ENCODE measurements at regions not wholly inside any gene's neighbourhood (a gene's known extent, or its start where the extent isn't known, plus 50 kb on each side); places are given as distances from the start of the nearest gene placed in this dataset.

DNA sequence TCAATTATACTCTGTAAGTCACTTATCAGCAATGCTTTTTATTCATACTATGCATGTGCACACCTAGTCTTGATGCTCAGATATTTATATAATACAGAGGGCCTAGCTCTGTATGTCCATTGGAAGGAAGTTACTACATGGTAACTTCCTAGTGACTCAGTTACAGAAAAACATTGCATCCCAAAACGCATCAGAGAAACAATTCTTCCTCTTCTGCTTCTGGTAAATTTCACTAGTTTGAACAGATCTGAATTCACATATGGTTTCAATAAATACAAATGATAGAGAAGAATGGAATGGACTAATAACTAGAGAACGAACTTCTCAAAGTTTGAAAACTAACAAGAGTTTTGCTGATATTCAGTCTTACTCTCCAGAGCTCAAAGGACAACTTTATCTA is 811.3 kb upstream of the ADGRL2 start:
- CTCF ChIA-PET = no interaction called here
- POLR2A ChIA-PET = no interaction called here

DNA sequence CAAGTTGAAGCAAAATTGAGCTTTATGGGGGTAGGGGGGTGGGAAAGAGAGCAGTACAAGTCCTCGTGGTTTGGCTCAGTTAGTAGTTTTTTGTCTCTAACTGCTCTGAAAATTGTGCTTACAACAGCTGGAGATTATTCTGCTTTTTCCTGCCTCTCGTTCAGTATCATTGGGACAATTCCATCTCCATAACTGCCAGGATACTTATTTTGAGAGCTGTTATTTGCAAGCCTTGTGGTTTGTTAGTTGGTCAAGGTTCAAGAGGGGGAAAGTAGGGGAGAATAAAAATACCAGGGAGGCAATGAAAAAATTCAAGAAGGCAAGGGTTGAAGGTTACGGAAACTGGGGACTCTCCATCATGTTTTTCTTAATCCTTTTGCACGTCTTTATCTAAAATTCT is 811.8 kb upstream of the ADGRL2 start:
- POLR2A ChIA-PET = no interaction called here
- CTCF ChIA-PET = no interaction called here

DNA sequence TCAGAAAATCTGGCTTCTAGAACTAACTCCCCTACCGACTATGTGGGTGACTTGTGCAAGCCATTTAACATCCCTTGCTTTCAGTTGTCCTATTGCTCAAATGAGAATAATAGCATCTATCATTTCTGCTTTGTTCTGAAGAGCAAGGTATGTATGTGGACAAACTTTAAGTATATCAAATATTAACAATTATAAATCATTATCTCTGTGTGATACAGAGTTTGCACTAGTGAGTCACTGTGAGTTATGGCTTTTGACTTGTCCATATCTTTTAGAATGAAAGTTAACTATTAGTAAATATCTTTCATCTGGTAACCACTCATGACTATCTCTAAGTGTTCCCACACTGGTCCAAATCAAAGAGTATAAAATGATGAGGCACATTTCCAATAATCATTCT is 812.9 kb upstream of the ADGRL2 start:
- CTCF ChIA-PET = no interaction called here
- POLR2A ChIA-PET = no interaction called here

DNA sequence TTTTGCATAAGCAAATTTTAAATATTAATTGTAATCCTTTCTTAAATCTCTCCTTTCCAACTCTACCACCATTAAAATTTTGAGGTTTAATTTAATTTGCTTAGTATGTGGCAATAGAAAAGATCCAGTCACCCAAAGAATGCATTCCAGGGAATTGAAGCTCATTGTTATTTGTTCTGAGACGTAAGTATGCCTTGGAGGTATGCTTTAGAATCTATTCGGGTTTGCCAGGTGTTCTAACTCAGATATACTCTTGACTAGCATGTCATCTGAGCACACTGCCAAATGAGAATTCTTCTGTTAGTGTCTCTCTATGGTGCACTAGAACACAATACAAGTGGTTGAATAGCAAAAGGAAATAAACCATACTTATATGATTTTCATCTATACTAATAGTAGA is 813.6 kb upstream of the ADGRL2 start:
- ChIA-PET CTCF (no interaction called here), POLR2A (no interaction called here)

DNA sequence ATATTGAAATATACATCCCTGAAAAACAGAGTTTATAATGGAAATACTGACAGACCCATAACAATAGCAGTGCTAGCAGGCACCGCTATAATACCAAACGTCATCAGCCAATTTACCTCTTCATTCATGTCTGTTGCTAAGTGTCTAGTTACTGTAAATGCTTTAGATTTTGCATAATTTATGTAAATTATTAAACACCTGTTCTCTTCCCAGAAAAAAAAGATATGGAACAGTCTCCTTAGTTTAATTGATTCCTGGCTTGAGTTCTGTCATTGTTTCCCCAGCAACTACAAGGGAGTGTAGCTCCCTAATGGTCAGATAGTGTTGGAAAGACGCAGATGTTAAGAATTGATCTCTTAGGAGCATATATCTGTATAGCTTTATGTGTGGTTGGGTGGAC is 817.9 kb upstream of the ADGRL2 start:
- POLR2A ChIA-PET = no interaction called here

DNA sequence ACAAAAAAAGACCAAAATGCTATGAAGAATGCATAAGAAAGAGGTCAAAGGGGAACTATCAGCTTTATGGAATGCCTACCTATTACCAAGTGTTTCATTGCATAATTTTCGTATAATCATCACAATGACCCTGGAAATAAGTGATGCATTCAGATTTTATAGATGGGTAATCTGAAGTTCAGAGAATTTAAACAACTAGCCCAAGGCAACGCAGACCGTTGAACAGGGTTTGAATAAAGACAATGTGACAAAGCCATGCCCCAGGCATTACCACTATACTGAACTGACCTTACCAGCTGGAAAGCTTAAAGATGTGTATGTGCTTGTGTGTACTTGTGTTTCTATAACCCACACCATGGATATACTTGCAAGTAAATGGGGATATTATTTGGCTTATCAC is 827.6 kb upstream of the ADGRL2 start:
- CTCF ChIA-PET = no interaction called here
- POLR2A ChIA-PET = no interaction called here

More for the DNA sequence above, 817.9 kb upstream of the ADGRL2 start:
- CTCF ChIA-PET = no interaction called here

DNA sequence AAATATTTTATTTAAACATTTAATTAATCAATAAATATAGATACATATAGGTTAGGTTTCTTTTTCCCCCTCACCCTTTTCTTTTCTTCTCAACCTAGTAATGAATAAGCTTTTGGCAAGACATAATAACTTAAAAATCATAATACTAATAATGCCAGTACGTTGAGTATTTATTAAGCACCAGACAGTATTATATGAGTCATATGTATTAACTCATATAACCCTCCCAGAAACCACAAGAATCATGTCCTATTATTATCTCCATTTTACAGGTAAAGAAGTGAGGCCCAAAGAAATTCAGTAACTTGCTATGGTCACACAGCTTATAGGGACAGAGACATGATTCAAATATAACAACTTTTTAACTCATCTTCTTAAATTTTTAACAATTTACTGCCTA is 834.5 kb upstream of the ADGRL2 start:
- ChIA-PET CTCF (no interaction called here), POLR2A (no interaction called here)

DNA sequence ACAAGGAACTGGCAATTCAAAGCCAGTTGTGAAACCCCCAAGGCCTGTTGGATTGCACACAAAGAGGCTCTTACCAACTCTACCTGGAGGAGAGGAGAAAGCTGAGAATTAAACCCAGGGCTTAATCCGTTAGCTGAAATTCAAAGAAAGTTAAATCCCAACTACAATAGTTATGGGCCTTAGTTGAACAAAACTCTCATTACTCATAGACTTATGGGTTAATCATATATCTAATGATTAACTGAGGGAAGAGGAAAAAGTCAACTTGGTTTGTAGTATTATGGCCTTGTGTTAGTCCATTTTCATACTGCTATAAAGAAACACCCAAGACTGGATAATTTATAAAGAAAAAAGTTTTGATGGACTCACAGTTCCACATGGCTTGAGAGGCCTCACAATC is 838.2 kb upstream of the ADGRL2 start:
- POLR2A ChIA-PET = no interaction called here
- CTCF ChIA-PET = no interaction called here

DNA sequence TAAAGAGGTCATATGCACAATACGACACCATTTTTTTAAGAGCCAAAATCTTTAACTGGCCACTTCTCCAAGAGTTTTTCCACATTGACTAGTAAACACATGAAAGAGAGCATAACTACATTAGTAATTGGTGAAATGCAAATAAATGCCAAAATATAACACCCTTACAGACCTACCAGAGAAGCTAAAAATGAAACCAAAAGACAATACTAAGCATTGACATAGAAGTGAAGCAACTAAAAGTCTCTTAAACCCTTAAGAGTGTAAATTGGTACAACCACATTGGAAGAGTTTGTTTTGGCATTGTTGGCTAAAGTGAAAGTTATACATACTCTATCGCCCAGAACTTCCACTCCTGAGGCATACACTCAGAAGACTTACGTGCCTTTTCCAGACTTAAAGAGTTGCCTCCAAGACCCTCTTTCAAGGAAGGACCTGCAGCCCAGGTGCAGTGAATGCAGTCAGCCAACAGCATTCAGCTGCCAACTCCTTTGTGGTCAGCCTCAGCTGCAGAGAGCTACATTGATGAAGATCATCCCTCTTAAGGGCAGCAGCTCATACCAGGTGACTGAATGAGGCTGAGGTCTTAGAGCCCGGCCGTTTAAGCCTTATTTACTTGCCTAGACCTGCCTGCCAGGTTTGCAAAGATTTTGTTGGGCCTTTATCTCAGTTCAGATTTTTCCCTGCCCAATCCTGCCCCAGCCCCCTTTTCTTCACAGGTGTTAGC is 839.1 kb upstream of the ADGRL2 start:
- CTCF ChIA-PET = no interaction called here
- POLR2A ChIA-PET = no interaction called here

DNA sequence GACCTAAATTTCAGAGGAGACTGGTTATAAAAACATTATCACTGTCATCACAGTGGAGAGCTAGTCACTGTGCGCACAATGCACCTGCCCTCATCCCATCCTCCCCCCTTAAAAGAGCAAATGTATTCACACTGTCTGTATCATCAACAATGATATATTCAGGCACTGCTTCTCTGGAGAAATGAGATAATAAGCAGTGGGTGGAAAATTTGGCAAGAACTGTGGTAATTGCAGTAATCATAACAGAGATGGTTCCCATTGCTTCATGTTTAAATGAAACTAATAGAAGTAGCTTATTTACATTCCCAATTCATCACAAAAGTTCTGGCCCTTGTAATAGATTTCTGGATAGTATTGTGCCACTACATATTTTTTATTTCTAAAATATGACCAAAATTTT is 867.4 kb upstream of the ADGRL2 start:
- ChIA-PET POLR2A (no interaction called here), CTCF (no interaction called here)

DNA sequence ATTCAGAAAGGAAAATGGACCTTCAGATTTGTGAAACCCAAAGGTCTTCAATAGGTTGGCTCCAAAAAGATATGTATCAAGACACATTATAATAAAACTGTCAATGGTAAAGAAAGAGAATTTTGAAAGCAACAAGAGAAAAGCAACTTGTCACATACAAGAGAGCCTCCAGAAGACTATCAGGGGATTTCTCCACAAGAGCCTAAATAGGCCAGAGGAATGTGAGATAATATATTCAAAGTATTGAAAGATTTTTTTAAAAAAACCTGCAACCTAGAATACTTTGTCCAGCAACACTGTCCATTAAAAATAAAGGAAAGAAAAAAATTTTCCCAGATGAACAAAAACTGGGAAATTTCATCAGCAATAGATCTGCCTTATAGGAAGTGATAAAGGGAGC is 869.6 kb upstream of the ADGRL2 start:
- POLR2A ChIA-PET = no interaction called here
- CTCF ChIA-PET = no interaction called here

DNA sequence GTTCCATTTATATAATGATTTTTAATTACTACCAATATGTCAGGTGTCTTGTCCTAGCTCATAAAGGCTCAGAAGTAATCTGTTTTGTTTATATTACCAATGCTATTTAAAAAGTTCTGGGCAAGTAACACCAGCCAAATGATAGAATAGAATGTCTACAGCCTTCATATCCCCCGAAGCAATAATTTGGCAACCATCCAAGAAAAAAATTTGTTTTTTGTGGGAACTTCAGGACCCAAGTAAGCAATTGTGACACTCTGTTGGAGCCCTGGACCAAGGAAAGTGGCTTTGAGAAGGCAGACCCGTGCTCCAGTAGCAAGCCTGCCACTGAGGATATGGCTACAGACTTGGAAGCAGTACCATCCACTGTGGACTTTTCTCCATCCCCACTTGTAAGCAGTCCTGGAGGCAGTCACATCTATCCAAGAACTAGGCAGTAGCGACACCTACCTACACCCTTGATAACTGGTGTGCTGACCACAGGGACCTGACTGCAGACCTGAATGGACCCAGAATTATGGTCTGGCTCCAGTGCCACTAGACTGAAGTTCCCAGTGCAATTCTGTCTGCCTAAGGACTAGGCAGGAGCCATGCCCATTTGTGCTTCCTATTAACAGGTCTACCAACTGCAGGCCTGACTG is 870.7 kb upstream of the ADGRL2 start:
- ChIA-PET CTCF (no interaction called here), POLR2A (no interaction called here)

DNA sequence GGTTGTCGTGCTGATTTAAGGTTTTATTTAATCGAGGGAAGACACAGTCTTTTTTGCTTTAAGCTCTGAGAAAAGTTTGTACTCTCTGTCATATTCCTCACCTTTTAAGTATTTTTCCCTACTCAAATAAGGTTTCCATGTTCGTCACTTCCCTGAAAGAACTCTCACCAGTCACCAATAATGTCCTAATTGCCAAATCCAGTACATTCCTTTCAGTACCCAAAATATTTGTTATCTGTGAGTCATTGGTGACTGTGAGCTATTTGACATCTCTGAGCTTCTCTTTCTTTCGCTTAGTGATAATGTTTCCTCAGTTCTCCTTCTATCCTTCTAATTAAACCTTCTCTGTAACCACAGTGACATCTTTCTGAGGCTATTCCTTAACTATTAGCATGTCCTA is 874.2 kb upstream of the ADGRL2 start:
- POLR2A ChIA-PET = no interaction called here
- CTCF ChIA-PET = no interaction called here

DNA sequence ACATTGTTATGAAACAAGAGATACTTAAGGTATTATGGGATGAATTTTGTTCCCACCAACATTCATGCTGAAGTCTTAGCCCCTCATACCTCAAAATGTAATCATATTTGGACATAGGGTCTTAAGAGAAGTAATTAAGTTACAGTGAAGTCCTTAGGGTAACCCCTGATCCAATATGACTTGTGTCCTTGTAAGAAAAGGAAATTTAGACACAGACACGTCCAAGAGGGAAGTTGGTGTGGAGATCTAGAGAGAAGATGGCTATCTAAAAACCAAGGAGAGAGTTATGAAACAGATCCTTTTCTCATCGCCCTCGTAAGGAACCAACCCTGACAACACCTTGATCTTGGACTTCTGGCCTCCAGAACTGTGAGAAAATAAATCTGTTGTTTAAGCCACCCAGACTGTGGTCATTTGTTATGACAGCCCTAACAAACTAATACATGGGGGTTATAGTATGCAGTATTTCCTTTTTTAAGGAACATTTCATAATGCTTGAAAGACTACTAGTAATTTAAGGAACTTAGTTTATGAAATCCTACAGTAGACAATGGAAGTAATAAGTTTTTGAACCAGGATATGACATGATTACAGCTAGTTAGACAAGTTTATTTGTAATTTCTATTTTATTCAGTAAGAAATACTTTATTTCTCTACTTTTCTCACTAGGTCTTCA is 875.5 kb upstream of the ADGRL2 start:
- ChIA-PET CTCF (no interaction called here), POLR2A (no interaction called here)

DNA sequence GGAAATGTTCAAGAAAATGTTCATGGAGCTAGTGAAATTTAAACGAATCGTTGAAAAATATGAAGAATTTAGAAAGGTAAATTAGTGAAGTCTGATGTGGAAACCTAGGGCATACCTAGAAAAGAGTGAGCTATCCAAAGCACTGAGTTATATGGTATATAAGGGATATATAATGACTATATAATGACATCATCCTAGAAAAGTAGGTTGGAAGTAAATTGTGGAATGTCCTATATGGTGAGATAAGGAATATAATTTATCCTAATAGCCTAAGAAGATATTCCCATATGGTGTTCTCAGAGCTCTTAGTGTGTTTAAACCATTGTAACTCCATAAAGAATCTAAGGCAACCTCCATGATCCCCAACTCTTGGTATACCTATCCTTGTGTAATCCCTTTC is 876.4 kb upstream of the ADGRL2 start:
- ChIA-PET CTCF (no interaction called here), POLR2A (no interaction called here)

DNA sequence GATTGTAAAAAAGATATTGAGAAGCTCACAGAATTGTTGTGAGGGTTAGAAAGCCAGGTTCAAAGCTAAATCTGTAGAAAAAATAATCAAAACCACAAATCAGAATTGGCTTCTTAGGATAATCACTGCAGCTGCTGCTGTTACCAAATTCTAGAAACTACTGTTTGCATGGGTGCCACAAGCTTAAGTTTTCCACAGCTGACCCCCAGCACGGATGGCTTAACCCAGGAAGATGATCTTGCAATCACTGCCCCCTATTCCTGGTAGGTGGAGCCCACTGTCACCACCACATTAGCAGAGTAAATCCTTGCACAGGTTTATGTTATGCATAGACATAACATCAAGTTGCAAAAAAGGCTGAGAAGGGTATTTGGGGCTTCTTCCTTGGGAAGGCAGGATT is 877.8 kb upstream of the ADGRL2 start:
- ChIA-PET POLR2A (no interaction called here), CTCF (no interaction called here)

DNA sequence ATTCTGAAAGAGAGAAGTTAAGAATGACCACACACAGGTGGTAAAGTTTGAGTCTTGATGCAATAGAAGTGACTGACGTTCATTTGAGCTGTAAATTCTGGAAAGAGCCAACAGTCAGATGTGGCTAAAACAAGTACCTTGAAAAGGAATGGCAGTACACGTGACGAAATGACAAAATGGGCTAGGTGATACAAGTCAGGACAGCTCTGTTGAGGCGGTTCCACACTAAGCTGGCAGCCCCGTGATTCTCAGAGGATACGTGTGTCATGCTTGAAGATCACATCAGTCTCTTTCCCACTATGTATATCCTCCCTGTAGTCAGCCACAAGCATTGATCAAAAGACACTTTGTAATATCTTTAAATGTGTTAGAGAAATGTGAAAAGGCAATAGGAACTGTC is 881.3 kb upstream of the ADGRL2 start:
- ChIA-PET CTCF (no interaction called here), POLR2A (no interaction called here)

DNA sequence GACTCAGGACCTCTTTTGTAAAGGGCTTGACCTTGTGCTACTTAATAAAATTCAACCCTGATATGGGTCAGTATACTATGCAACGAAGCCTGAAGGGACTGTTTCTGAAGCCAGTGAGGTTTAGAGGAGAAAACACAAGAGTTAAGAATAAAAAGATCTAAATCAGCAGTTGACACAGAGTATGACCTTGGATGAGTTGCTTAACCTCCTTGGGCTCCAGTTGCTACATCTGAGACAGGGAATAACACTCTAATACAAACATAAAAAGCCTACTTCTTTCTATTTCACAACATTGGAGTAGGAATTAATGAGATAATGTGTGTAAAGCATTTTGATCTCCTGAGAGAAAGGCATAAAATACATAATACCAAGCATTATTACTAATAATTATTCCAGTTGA is 882.4 kb upstream of the ADGRL2 start:
- ChIA-PET POLR2A (no interaction called here), CTCF (no interaction called here)

DNA sequence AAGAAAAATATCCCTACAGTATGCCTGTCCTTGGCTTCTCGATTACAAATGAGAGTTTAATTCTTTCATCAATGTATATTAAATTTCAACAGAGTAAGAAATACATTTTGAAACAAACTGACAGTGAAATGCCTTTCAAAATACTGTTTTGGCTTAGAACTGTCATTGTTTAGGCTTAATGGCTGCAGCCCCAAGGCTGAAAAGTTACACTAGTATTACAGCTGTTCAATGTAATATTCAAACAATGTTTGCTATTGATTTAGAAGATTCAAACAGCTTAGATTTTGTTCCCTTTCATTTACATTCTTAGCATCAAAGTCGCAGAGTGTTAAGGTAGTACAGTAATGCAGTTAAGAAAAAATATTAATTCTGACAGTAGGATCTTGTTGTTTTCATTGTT is 882.9 kb upstream of the ADGRL2 start:
- ChIA-PET CTCF (interaction anchor here (1.3 kb wide), 1 partner anchor 28 kb away, joined by 3 read pairs; no protein-coding TSS in a partner anchor), POLR2A (no interaction called here)

DNA sequence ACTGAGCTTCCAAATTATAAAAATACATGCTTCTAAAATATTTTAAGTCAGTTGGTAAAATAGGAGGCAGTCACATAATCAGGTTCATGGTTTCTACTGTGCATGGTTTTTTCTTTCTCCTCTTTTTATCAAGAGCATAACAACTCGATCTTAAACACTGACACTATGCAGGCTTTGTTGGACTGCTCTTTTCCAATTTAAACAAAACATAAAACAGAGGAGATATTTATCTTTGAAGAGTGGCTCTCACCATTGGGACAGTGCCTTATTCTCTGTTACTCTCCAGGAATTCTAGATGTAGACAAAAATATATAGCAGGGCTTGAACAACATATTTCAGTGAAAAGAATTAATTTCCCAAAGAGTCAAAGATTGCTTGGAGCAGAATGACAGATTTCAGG is 883.5 kb upstream of the ADGRL2 start:
- POLR2A ChIA-PET = no interaction called here
- CTCF ChIA-PET = interaction anchor here (1.3 kb wide), 1 partner anchor 29 kb away, joined by 3 read pairs; no protein-coding TSS in a partner anchor

DNA sequence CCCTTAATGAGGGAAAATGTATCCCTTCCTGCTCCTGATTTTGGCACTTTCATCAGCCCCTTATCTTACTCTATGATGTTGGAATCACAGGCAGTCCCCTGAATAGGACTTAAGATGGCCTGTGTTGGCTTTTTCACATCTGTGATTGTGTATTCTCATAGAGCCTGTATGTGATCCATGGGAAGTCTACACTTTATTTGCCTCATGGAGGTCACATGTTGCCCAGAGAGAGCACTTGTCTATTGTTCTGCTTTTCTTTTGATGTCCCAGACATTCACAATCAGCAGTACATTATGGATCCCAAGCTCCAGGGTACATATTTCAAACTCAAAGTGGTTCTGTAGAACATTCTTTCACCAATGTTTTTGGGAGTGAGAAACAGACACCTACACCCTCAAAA is 885.2 kb upstream of the ADGRL2 start:
- ChIA-PET CTCF (no interaction called here), POLR2A (no interaction called here)

DNA sequence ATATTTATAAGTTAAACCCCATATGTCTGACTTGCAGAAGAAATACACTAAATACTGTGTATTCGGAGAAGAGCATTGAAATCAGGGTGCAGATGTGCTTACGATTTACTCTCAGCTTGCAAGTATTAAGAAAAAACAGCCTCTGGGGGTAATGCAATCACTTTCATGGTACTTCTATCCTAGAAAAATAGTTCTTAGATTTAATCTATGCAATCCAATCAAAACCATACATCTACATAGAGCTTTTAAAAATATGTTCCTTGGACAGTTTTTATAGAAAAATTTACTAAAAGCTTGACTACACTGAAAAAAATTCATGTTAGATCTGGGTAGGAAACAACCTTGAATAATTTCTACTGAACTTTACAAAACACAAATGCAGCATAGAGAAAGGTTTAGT is 890.3 kb upstream of the ADGRL2 start:
- CTCF ChIA-PET = no interaction called here
- POLR2A ChIA-PET = no interaction called here
